ENCODE measurements at regions not wholly inside any gene's neighbourhood (a gene's known extent, or its start where the extent isn't known, plus 50 kb on each side); places are given as distances from the start of the nearest gene placed in this dataset.

DNA sequence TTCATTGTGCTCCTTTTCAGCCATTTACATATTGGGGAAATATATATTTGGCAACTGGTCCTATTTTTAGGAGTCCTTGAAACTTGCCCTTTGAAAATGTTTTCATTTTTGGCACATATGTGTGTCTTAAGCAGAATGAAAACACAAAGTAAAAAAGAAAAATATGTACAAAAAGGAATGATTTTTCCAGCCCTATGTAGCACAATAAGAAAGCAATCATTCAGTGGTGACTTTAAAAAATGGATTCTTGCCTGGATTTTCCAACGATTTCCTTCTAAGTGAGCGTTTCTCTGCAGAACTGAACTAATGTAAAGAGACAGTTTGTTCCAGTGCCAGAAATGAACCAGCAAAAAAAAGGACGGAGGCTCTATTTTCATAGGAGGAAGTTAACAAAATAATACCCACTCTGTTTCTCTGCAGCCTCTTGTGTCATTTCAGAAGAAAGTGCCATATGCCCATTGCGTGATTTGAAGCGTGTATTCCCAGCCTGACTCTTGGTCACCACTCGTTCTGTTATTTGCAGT, 340.1 kb downstream of the SETD4 start:
- Mint-ChIP-seq H3K27me3 (ENCODE audit: low read depth) (peaks cover 4% of the 10 kb centered on the region), H3K36me3 (ENCODE audit: low read depth) (peaks cover 2% of the 10 kb centered on the region), H3K27ac (ENCODE audit: unreplicated experiment) (no peak overlapping the region), H3K4me3 (no peak overlapping the region), H3K4me1 (peaks cover 10% of the 10 kb centered on the region), H3K9me3 (peaks cover 8% of the 10 kb centered on the region)
- TF ChIP-seq, protein P1, sequence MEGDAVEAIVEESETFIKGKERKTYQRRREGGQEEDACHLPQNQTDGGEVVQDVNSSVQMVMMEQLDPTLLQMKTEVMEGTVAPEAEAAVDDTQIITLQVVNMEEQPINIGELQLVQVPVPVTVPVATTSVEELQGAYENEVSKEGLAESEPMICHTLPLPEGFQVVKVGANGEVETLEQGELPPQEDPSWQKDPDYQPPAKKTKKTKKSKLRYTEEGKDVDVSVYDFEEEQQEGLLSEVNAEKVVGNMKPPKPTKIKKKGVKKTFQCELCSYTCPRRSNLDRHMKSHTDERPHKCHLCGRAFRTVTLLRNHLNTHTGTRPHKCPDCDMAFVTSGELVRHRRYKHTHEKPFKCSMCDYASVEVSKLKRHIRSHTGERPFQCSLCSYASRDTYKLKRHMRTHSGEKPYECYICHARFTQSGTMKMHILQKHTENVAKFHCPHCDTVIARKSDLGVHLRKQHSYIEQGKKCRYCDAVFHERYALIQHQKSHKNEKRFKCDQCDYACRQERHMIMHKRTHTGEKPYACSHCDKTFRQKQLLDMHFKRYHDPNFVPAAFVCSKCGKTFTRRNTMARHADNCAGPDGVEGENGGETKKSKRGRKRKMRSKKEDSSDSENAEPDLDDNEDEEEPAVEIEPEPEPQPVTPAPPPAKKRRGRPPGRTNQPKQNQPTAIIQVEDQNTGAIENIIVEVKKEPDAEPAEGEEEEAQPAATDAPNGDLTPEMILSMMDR (conservative IDR thresholded peaks at IDR 0.05): no peak
- DNase-seq (ENCODE audit: low read depth, low spot score): no peak

DNA sequence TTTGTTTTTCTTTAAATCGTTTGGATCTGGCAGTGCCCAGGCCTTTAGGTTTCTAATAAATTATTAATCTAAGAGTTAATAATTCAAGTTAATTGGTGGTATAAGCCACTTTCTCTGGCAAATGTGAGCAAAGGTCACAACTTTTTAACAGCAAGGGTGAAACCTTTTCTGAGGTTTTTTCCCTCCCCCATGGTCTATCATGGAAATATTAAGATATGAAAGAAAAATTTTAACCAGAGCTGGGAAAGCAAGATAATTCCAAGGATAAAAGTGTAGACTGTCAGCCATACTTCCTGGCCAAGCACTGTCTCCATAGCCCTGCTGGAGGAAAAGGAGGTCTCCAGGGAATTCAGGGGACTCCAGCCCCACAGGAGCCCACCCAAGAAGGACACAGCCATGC, 341.2 kb downstream of the SETD4 start:
- H3K4me1 Mint-ChIP-seq: peaks cover 10% of the 10 kb centered on the region
- no peak overlapping the region for H3K4me3 Mint-ChIP-seq
- no peak overlapping the region for H3K27ac Mint-ChIP-seq (ENCODE audit: unreplicated experiment)
- TF ChIP-seq, protein P1 (conservative IDR thresholded peaks at IDR 0.05): no peak
- H3K9me3 Mint-ChIP-seq: peaks cover 5% of the 10 kb centered on the region
- H3K27me3 Mint-ChIP-seq (ENCODE audit: low read depth): peaks cover 2% of the 10 kb centered on the region
- no peak for DNase-seq (ENCODE audit: low read depth, low spot score)
- H3K36me3 Mint-ChIP-seq (ENCODE audit: low read depth): no peaks in the 10 kb centered on the region

DNA sequence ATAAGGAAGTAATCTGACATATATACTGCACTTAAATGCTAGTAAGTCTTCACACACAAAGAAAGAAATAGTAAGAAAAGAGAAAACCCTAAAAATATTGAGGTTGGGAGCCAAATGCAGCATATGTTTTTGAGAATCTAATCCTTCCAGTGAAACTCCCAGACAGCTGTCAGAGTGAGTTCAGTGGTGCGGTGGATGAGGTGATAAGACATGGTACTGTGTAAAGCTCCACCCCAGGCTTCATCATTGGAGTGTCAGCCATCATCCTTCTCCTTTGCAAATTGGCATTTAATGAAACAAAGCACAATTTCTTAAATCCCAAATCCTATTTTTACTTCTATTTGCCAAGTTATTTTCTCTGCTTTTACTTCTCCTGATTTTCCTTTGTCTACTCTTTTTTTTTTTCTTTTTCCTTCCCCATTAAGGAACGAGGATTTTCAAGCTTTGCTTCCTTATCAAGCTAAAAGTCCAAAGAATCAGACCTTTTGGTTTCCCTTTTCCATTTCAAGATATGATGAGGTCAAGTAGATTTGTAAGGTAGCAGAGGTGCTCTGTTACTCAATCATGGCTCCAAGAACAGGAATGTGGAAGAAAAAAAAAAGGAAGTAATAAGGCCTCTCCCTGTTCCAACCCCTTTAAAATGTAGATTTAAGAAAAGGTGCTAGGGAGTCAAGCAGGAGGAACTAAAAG, 343.3 kb downstream of the SETD4 start:
- Mint-ChIP-seq H3K9me3 (no peaks in the 10 kb centered on the region), H3K27ac (ENCODE audit: unreplicated experiment) (no peak overlapping the region), H3K4me3 (no peak overlapping the region), H3K36me3 (ENCODE audit: low read depth) (no peaks in the 10 kb centered on the region), H3K27me3 (ENCODE audit: low read depth) (peaks cover 5% of the 10 kb centered on the region), H3K4me1 (peaks cover 10% of the 10 kb centered on the region)
- TF ChIP-seq, protein P1 (conservative IDR thresholded peaks at IDR 0.05): no peak
- DNase-seq (ENCODE audit: low read depth, low spot score): no peak

DNA sequence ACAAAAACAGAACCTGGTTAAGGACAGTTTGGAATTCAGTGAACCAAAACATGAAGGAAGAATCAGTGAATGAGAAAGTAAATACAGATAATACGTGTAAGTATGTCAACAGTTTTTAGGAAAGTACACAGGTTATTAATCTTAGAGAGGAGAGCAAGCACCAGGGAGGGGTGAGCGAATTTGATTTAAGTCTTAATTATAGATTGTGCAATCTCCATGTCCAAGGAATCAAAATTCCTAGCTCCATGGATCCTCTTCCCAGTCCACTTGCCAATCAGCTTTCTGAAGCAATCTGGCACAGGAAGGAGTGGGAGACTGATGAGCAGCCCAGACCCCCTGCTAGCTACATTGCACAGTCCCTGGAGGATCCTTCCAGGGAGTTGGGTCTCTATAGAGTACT, 346.4 kb downstream of the SETD4 start:
- H3K27me3 Mint-ChIP-seq (ENCODE audit: low read depth): peaks cover 14% of the 10 kb centered on the region
- peaks cover 10% of the 10 kb centered on the region for H3K4me1 Mint-ChIP-seq
- DNase-seq (ENCODE audit: low read depth, low spot score): no peak
- no peak overlapping the region for H3K27ac Mint-ChIP-seq (ENCODE audit: unreplicated experiment)
- no peaks in the 10 kb centered on the region for H3K36me3 Mint-ChIP-seq (ENCODE audit: low read depth)
- H3K9me3 Mint-ChIP-seq: no peaks in the 10 kb centered on the region
- no peak overlapping the region for H3K4me3 Mint-ChIP-seq
- TF ChIP-seq, protein P1 (conservative IDR thresholded peaks at IDR 0.05): no peak

DNA sequence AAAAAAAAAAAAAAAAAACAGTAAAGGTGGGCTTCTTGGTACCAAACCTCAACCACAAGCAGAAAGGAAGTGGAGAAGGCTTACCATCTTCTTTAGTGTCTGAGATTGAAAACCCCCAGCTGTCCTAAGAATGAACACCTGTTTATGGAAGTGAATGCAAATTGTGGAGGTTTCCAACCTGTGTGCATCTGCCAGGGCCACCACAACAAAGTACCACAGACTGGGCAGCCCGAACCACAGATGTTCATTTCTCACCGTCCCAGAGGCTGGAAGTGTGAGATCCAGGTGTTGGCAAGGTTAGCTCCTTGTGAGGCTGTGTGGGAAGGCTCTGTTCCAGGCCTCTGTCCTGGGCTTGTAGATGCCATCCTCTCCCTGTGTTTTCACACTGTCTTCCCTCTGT, 348.7 kb downstream of the SETD4 start:
- H3K36me3 Mint-ChIP-seq (ENCODE audit: low read depth): no peaks in the 10 kb centered on the region
- H3K9me3 Mint-ChIP-seq: no peaks in the 10 kb centered on the region
- no peak for DNase-seq (ENCODE audit: low read depth, low spot score)
- peaks cover 8% of the 10 kb centered on the region for H3K4me1 Mint-ChIP-seq
- H3K27me3 Mint-ChIP-seq (ENCODE audit: low read depth): peaks cover 28% of the 10 kb centered on the region
- no peak overlapping the region for H3K27ac Mint-ChIP-seq (ENCODE audit: unreplicated experiment)
- TF ChIP-seq, protein P1 (conservative IDR thresholded peaks at IDR 0.05): no peak
- no peak overlapping the region for H3K4me3 Mint-ChIP-seq
